ENCODE measurements at regions not wholly inside any gene's neighbourhood (a gene's known extent, or its start where the extent isn't known, plus 50 kb on each side); places are given as distances from the start of the nearest gene placed in this dataset.

GRCh38 chr2:126990605-126991532 lies 92.2 kb downstream of the TEX51 start:
- DNase-seq (ENCODE audit: low spot score): no peak

- no peak for DNase-seq (ENCODE audit: low spot score)
These were observed 95.7 kb downstream of the TEX51 start for GRCh38 chr2:126994340-126994777.

GRCh38 chr2:126995621-126996377 lies 97.1 kb downstream of the TEX51 start:
- DNase-seq (ENCODE audit: low spot score): no peak

- no peak for DNase-seq (ENCODE audit: low spot score)
These were observed 97.6 kb downstream of the TEX51 start for GRCh38 chr2:126996378-126996699.

Data from H4 (cell line).